ENCODE measurements at regions not wholly inside any gene's neighbourhood (a gene's known extent, or its start where the extent isn't known, plus 50 kb on each side); places are given as distances from the start of the nearest gene placed in this dataset.
"Not testable (repeated sequence)": the region's sequence is repeated elsewhere in the genome, so short reads cannot be mapped to it uniquely, and the experiment has no call there.

- DNase-seq = no peak
These were observed 57.5 kb upstream of the GC start for GRCh38 chr4:71841336-71841735.

- no peak for DNase-seq
These were observed 63.4 kb upstream of the GC start for GRCh38 chr4:71847300-71847699.

- DNase-seq = no peak
These were observed 72.1 kb upstream of the GC start for GRCh38 chr4:71855944-71856343.

GRCh38 chr4:71857713-71858451 is 74.0 kb upstream of the GC start:
- no peak for DNase-seq

GRCh38 chr4:71860643-71861042 is 76.8 kb upstream of the GC start:
- no peak for DNase-seq

GRCh38 chr4:71862315-71862714 is 78.4 kb upstream of the GC start:
- no peak for DNase-seq

- no peak for DNase-seq
These were observed 79.6 kb upstream of the GC start for GRCh38 chr4:71863457-71863856.

- no peak for DNase-seq
These were observed 80.5 kb upstream of the GC start for GRCh38 chr4:71864380-71864779.

GRCh38 chr4:71866212-71866885 is 82.5 kb upstream of the GC start:
- no peak for DNase-seq

- DNase-seq = no peak
These were observed 83.7 kb upstream of the GC start for GRCh38 chr4:71867598-71867997.

GRCh38 chr4:71870456-71870855 is 86.6 kb upstream of the GC start:
- DNase-seq = no peak

GRCh38 chr4:71872221-71872620 is 88.3 kb upstream of the GC start:
- DNase-seq = no peak

GRCh38 chr4:71872767-71873415 is 89.0 kb upstream of the GC start:
- DNase-seq = no peak

- DNase-seq = no peak
These were observed 94.5 kb upstream of the GC start for GRCh38 chr4:71878376-71878775.

GRCh38 chr4:71882113-71882841 is 98.4 kb upstream of the GC start:
- no peak for DNase-seq

GRCh38 chr4:71900366-71900765 is 116.5 kb upstream of the GC start:
- DNase-seq = not testable (repeated sequence)

- not testable (repeated sequence) for DNase-seq
These were observed 121.7 kb upstream of the GC start for GRCh38 chr4:71905594-71905993.

- DNase-seq = no peak
These were observed 122.2 kb upstream of the GC start for GRCh38 chr4:71906096-71906495.

- DNase-seq = no peak
These were observed 123.2 kb upstream of the GC start for GRCh38 chr4:71907071-71907470.

- no peak for DNase-seq
These were observed 123.9 kb upstream of the GC start for GRCh38 chr4:71907782-71908181.

GRCh38 chr4:71913275-71913674 is 118.5 kb upstream of the NPFFR2 start:
- DNase-seq = no peak

- no peak for DNase-seq
These were observed 108.7 kb upstream of the NPFFR2 start for GRCh38 chr4:71923070-71923469.

- no peak for DNase-seq
These were observed 101.3 kb upstream of the NPFFR2 start for GRCh38 chr4:71930459-71930858.

- no peak for DNase-seq
These were observed 98.9 kb upstream of the NPFFR2 start for GRCh38 chr4:71932941-71933340.
